ENCODE measurements at regions not wholly inside any gene's neighbourhood (a gene's known extent, or its start where the extent isn't known, plus 50 kb on each side); places are given as distances from the start of the nearest gene placed in this dataset.
"Not testable (repeated sequence)": the region's sequence is repeated elsewhere in the genome, so short reads cannot be mapped to it uniquely, and the experiment has no call there.

- TF ChIP-seq, protein P1, sequence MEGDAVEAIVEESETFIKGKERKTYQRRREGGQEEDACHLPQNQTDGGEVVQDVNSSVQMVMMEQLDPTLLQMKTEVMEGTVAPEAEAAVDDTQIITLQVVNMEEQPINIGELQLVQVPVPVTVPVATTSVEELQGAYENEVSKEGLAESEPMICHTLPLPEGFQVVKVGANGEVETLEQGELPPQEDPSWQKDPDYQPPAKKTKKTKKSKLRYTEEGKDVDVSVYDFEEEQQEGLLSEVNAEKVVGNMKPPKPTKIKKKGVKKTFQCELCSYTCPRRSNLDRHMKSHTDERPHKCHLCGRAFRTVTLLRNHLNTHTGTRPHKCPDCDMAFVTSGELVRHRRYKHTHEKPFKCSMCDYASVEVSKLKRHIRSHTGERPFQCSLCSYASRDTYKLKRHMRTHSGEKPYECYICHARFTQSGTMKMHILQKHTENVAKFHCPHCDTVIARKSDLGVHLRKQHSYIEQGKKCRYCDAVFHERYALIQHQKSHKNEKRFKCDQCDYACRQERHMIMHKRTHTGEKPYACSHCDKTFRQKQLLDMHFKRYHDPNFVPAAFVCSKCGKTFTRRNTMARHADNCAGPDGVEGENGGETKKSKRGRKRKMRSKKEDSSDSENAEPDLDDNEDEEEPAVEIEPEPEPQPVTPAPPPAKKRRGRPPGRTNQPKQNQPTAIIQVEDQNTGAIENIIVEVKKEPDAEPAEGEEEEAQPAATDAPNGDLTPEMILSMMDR (IDR thresholded peaks at IDR 0.05; ENCODE audit: low read length, missing control alignments): no peak
- H3K4me3 ChIP-seq (replicated peaks; ENCODE audit: low read depth, low read length): no peak overlapping the region
- DNase-seq (ENCODE audit: low read depth): no peak
Observed at GRCh38 chr7:69246758-69247157, 351.5 kb upstream of the AUTS2 start.

GRCh38 chr7:69248382-69248828, 349.9 kb upstream of the AUTS2 start:
- not testable (repeated sequence) for DNase-seq (ENCODE audit: low read depth); H3K4me3 ChIP-seq (replicated peaks; ENCODE audit: low read depth, low read length)

- H3K4me3 ChIP-seq (replicated peaks; ENCODE audit: low read depth, low read length): no peak overlapping the region
- TF ChIP-seq, protein P1 (IDR thresholded peaks at IDR 0.05; ENCODE audit: low read length, missing control alignments): no peak
- DNase-seq (ENCODE audit: low read depth): no peak
Observed at GRCh38 chr7:69250958-69251357, 347.3 kb upstream of the AUTS2 start.

- DNase-seq (ENCODE audit: low read depth): no peak
- H3K4me3 ChIP-seq (replicated peaks; ENCODE audit: low read depth, low read length): no peak overlapping the region
- TF ChIP-seq, protein P1 (IDR thresholded peaks at IDR 0.05; ENCODE audit: low read length, missing control alignments): no peak
Observed at GRCh38 chr7:69254643-69255042, 343.6 kb upstream of the AUTS2 start.

DNA sequence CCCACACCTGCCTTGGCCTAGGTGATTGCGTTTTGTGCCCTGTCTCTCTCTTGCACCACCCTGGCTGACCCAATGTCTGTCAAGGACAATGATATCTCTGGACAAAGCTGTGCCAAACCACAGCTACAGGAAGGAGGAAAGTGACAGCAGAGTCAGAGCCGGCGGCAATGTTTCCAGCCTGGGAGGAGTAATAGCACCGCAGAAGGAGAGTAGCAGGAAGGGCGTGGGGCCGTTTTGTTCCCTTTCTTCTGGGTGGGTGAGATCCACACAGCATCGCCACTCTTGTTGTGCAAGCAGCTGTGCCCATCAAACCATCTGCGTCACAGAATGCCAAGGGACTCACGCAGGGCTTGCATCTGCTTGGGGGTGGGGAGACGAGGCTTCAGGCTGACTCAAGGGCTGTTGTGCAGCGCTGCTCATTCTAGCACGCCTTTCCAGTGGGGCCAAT, 341.6 kb upstream of the AUTS2 start:
- DNase-seq (ENCODE audit: low read depth): no peak
- H3K4me3 ChIP-seq (replicated peaks; ENCODE audit: low read depth, low read length): no peak overlapping the region
- TF ChIP-seq, protein P1 (IDR thresholded peaks at IDR 0.05; ENCODE audit: low read length, missing control alignments): no peak

GRCh38 chr7:69257592-69257991, 340.7 kb upstream of the AUTS2 start:
- no peak overlapping the region for H3K4me3 ChIP-seq (replicated peaks; ENCODE audit: low read depth, low read length)
- TF ChIP-seq, protein P1 (IDR thresholded peaks at IDR 0.05; ENCODE audit: low read length, missing control alignments): no peak
- no peak for DNase-seq (ENCODE audit: low read depth)

GRCh38 chr7:69259445-69259844, 338.8 kb upstream of the AUTS2 start:
- TF ChIP-seq, protein P1 (IDR thresholded peaks at IDR 0.05; ENCODE audit: low read length, missing control alignments): no peak
- no peak for DNase-seq (ENCODE audit: low read depth)
- H3K4me3 ChIP-seq (replicated peaks; ENCODE audit: low read depth, low read length): no peak overlapping the region
